CD1c-positive myeloid dendritic cell (primary cell): ENCODE measurements at regions not wholly inside any gene's neighbourhood (a gene's known extent, or its start where the extent isn't known, plus 50 kb on each side); places are given as distances from the start of the nearest gene placed in this dataset.

Source experiments
- DNase-seq: peaks from one replicate; pipeline ENCODE4 v3.0.0-alpha.2; 2016; ENCODE audit errors: extremely low spot score

DNA sequence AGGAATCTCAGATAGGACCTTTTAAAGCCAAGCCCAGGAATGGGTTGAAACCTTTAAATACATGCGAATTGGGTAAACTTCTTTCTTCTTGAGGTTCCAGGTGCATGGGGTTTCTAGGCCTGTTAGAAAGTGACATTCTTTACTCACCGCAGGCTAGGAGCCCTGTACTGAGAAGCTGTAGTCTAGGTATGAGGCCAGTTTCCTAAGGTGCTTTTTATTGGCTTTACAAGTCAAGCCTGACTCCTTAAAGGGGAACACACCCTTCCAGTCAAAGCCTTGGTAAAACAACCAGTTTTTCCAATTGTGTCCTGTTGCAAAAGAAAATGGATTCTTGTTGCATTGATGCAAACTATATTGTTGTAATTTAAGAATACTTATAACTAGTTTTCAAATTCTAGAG, 76.1 kb upstream of the ATP11B start:
- DNase-seq: no peak

GRCh38 chr3:182722907-182723306, 70.4 kb upstream of the ATP11B start:
- no peak for DNase-seq

DNA sequence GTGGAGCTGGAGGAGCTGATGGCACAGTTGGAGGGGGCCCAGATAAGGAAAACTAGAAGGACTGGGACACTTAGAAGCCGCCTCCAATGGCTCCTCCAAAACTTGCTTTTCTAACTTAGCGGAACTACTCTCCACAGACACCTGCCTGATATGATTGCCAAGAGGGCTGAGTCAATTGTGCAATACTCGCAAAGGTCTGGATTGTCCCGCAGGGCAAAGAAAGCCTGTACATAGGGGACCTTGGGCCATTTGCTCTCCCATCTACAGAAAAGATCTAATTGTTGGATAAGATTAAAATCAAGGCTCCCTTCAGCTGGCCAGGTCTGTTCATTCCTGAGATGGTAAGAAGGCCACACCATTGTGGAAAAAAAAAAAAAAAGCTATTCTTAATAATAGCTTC, 69.7 kb upstream of the ATP11B start:
- DNase-seq: no peak

DNA sequence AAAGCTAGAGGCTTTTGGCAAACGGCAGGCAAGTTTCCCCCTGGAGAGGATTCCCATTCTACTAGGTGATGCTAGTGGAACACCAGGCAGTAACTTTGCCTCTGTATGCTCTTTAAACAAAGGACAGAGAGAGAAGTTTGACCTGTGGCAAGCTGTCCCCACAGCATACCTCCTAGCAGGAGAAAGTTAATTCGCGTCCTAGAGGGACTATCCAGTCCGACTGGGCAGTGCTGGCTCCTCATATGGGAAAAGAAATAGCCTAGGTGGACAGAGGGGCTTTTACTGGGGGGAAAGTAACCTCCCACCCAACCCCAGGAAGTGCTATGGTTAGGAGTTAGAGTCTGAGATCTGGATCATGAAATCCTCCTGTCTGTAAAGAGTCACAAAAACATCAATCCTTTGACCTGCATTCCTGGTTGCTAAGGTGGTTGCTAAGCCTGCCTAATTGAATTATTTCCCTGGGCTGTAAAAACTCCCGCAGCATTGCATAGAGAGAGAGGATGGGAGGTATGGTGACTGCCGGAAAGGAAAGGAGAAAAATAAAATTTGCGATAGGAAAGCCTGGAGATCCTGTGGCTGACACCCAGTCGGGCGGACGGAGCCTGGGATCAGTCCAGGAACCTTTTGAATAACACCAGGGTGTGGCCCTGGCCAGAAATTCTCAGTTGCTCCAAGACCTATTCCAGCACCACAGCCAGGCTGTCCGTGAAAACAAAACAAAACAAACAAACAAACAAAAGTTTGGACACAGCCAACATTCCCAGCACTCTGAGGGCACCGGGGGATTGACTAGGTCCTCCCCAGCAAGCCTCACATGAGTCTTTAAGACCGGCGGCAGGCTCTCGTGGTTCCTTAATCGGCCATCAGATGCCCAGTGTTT, 67.7 kb upstream of the ATP11B start:
- DNase-seq: no peak

GRCh38 chr3:182726258-182727142, 66.8 kb upstream of the ATP11B start:
- no peak for DNase-seq

DNA sequence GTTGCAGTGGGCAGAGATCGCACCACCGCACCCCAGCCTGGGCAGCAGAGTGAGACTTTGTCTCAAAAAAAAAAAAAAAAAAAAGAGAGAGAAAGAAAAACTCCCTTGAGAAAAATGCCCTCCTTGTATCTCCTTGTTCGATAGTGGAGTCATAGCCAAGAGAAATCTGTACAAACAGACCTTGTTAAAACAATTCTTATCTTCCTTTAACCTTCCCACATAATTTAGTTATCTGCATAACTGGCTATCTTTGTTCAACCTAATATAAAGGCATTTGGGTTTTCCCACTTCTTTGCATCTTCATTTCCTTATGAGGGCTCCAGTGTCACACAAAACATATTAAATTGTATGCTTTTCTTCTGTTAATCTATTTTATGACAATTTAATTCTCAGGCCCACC, 65.1 kb upstream of the ATP11B start:
- DNase-seq: no peak

DNA sequence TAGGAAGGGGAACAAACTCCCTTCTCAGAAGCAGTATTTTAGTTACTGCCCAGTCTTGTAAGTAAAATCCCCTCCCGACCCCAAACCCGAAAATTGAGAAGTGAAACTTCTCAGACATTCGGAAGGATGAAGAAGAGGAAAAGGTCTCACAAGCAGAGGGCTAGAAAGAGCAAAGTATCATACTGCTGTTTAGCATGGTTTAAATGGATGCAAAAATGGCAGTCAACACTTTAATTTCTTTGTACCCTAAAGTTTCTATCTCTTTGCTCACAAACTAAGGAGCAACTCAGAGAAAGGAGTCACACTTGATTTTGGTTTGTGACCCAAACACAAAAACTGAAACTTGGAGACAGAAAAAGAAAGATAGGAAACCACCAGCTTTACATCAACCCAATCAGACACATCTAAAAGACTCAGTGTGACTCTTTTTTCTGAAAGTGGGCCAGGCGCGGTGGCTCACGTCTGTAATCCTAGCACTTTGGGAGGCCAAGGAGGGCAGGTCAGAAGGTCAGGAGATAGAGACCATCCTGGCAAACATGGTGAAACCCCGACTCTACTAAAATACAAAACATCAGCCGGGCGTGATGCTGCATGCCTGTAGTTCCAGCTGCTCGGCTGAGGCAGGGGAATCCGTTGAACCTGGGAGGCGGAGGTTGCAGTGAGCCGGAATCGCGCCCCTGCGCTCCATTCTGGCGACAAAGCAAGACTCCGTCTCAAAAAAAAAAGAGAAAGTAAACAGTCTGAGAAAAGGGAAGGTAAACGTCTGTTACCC, 63.2 kb upstream of the ATP11B start:
- no peak for DNase-seq

DNA sequence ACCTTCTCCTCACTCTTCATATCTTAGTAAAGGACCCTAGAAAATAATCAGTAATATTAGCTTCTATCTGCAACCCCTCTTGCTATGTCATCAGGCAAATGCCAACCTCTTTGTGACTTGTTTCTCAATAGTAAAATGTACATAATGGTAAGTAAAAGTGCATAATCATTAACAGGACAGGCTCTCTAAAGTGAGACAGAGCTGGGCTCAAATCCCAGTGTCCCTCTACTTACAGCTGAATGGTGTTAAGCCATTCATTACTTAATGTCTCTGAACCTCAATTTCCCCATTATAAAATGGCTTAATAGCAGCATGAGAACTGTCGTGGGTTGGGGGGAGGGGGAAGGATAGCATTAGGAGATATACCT, 62.6 kb upstream of the ATP11B start:
- DNase-seq: no peak

GRCh38 chr3:182731764-182732163, 61.5 kb upstream of the ATP11B start:
- DNase-seq: no peak

DNA sequence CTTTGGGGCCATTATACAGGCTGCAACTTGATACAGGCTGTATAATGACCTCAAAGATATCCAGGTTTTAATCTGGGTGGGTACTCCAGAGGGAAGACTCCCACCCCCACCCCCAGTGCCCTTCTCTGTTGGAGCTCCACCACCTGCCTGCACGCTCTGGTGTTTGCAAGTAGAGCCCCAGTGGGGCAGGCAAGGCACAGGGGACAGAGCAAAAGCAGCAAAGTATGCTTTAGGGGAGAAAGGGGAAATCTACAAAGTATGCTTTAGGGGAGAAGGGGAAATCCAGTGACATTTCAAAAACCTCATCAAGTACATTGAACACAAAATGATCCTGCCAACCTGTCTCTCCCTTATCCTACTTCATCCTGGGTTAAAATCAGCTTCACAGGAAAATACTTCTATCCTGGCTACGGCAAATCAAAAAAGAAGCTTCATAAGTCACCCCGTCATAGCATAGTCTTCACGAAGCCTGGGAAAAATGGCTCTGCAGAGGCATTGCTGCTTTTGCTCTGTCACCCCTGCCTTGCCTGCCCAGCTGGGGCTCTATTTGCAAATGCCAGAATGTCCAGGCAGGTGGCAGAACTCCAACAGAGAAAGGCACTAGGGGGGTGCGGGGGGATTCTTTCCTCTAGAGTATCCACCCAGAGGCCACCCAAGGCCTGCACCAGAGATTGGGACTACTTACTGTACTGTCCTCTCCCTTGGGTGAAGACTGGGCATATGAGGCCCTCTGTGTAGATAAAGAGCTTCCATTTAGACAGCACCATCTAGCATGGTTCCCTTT, 60.9 kb upstream of the ATP11B start:
- DNase-seq: no peak

DNA sequence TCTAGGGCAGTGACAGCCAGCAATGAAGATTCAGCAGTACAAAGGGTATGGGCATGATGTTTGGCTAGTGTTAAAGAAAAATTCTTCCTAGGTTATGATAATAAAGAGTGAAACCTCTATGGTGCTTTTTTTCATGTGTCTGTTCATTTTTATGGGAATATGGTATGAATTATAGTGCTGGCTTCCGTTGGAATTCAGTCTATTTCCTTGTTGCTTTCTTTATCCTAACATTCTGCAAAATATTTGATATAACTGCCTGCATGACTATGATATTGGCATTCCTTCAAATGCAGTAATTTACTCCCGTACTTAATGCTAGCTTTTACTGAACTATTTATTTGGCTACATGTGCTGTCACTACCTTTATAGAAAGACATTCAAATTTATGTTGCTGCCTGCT, 57.6 kb upstream of the ATP11B start:
- DNase-seq: no peak

GRCh38 chr3:182737825-182738224, 55.5 kb upstream of the ATP11B start:
- DNase-seq: no peak

DNA sequence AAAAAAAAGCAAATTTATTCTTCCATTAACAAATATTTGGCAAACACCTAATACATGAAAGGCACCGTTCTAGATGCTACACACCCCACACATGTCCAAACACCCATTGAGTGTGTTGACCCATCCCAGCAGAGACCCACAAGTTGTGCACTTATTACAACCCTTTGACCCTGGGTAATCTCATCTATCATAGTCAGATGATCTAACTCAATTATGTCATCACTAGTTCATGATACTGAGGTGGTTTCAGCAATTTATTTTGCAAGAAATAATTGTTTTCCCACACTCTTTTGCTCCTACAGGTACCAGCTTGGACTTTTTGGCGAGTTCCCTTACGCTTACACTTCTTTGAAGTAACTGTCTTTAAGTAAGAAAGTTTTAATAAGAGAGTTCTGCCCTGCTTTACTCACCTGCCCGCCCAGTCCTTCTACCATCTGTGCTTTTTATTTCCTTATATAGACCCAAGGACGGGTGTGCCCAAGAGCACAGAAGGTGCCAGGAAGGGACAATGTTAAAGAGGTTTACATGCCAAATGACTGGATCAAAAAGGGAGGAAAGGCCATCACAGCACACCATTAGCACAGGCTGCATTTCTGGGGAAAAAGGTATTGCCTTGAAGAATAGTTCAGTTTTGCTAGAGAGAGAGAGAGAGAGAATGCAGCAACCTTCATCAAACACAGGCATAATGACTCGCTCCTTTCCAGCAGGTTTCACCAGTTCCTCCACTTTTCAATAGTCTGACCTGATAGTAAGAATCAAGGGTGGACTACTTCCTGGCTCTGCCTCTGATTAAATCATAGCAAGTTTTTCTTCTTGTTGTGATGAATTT, 54.5 kb upstream of the ATP11B start:
- DNase-seq: no peak

DNA sequence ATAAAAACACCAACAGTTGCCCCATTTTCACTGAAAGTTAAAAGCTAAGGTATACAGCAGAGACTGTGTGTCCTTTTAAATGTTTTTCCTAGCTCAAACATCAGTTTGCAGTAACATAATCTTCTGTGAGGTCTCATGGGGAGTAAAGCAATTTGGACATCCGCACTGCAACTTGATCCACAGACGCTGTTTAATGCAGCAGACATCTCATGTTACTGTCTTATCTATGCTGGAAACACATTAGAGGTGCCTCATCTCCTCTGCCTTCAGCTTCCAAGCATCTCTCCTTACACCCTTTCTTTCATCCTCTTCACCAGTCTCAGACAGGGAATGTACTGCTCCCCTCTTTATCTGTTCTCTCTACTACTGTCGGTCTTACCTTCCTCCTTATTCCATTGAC, 53.7 kb upstream of the ATP11B start:
- DNase-seq: no peak

- no peak for DNase-seq
These were observed 52.6 kb upstream of the ATP11B start for GRCh38 chr3:182740710-182741109.

DNA sequence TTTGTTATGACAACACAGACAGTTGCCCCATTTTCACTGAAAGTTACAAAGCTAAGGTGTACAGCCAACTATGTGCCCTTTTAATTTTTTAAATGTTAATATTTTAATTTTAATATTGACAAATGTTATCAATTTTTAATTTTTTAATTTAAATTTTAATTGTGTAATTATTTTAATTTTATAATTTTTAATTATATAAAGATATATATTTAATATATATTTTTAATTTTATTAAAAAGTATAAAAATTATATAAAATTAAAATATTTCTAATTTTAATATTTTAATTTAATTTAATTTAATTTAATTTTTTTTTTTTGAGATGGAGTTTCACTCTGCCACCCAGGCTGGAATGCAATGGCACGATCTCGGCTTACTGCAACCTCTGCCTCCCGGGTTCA, 52.1 kb upstream of the ATP11B start:
- DNase-seq: no peak
